Vagina (tissue), 2 donors: ENCODE measurements at regions not wholly inside any gene's neighbourhood (a gene's known extent, or its start where the extent isn't known, plus 50 kb on each side); places are given as distances from the start of the nearest gene placed in this dataset.

Experiments used
- CTCF ChIP-seq, 3 experiments: fragments of 450-650 bp in 2 of 3; fragments of 200-600 bp in 1 of 3; sonication (generic) in 1 of 3; IDR thresholded peaks; one replicate each; pipeline ENCODE4 v1.5.1; 2017 to 2019; ENCODE audit warnings: antibody characterized with exemption in 3 of 3, mild to moderate bottlenecking in 2 of 3, moderate library complexity in 2 of 3
- POLR2A ChIP-seq, 2 donors: fragments of 450-650 bp; IDR thresholded peaks; one replicate each; pipeline ENCODE4 v1.6.1; 2017; ENCODE audit warnings: antibody characterized with exemption in 2 of 2, mild to moderate bottlenecking in 2 of 2, moderate library complexity in 2 of 2
- POLR2AphosphoS5 ChIP-seq, 2 donors: sonication (generic); formaldehyde crosslinking; IDR thresholded peaks; one replicate each; pipeline ENCODE4 v1.9.0; 2017; ENCODE audit warnings: antibody characterized with exemption in 2 of 2, mild to moderate bottlenecking in 2 of 2, low read depth in 1 of 2; ENCODE audit not compliant: insufficient read depth in 1 of 2

DNA sequence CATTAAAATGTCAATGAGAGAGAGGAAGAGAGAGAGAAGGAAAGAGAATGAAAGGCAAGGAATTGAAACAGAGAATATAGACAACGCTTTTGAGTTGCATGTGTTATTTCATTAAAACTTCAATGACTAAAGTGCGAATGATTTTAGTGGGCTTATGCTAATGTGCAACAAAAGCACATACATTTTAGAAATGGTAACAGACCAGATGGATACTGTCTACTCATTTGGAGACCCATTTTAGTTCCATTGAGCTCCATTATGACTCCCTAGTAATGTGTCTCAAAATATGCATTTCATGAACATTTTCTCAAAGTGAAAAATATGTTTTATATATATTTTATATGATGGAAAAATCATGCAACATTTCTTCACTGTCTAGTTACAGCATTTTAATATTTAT, 622.2 kb upstream of the GCFC2 start:
- TF ChIP-seq CTCF (IDR thresholded peaks at IDR 0.05) (no peak), POLR2A (IDR thresholded peaks at IDR 0.05) (no peak), POLR2AphosphoS5 (IDR thresholded peaks at IDR 0.05; ENCODE audit: insufficient read depth in 1 of 2, low read depth in 1 of 2) (no peak)
